IMR-90 (cell line): ENCODE measurements at regions not wholly inside any gene's neighbourhood (a gene's known extent, or its start where the extent isn't known, plus 50 kb on each side); places are given as distances from the start of the nearest gene placed in this dataset.
"Not testable (repeated sequence)": the region's sequence is repeated elsewhere in the genome, so short reads cannot be mapped to it uniquely, and the experiment has no call there.

ENCODE experiments used
- ATAC-seq: fragments of 200-7000 bp; cut with Tn5 transposase; 2 replicates; pipeline ENCODE4 v1.9.1; 2020; ENCODE audit warnings: low read depth, mild to moderate bottlenecking, moderate library complexity
- BruUV-seq: library from RNA; stranded (reverse); fragments of 400-500 nt; replicated peaks from 2 replicates; lab custom pipeline; 2021; lab: Mats Ljungman, UMichigan
- CTCF ChIA-PET: fragments of 300-600 bp; formaldehyde crosslinking; extraction: SDS; loops from one replicate; lab custom pipeline; 2021; ENCODE audit warnings: antibody characterized with exemption; lab: Yijun Ruan, JAX
- POLR2A ChIA-PET: fragments of 300-600 bp; sonication (Branson Sonifier 250); formaldehyde crosslinking; loops from one replicate; lab custom pipeline; 2022; ENCODE audit warnings: antibody characterized with exemption; ENCODE audit not compliant: unreplicated experiment; lab: Charles Lee
- DNase-seq: peaks from one replicate; pipeline ENCODE4 v3.0.0; 2013
- H2AFZ ChIP-seq: replicated peaks from 2 replicates; pipeline ENCODE3; 2013; ENCODE audit warnings: low read length, mild to moderate bottlenecking; ENCODE audit not compliant: poor library complexity
- H2AK5ac ChIP-seq: 2 replicates; pipeline ENCODE4 v1.6.1; 2013; ENCODE audit warnings: low read depth, low read length, inconsistent platforms
- H2AK9ac ChIP-seq: replicated peaks from 2 replicates; pipeline ENCODE3; 2013; ENCODE audit warnings: mild to moderate bottlenecking, low read depth, low read length, moderate library complexity; ENCODE audit not compliant: poor library complexity
- H2BK120ac ChIP-seq: 2 replicates; pipeline ENCODE4 v1.6.1; 2013; ENCODE audit warnings: low read depth, low read length, inconsistent platforms
- H2BK15ac ChIP-seq: 3 replicates; pipeline ENCODE4 v1.6.1; 2013; ENCODE audit warnings: low read depth, low read length, inconsistent platforms
- H2BK20ac ChIP-seq: 2 replicates; pipeline ENCODE4 v1.6.1; 2013; ENCODE audit warnings: low read depth, mild to moderate bottlenecking, inconsistent platforms, low read length, moderate library complexity
- H2BK5ac ChIP-seq: 2 replicates; pipeline ENCODE4 v1.6.1; 2013; ENCODE audit warnings: mild to moderate bottlenecking, low read depth, low read length, inconsistent platforms; ENCODE audit not compliant: poor library complexity, severe bottlenecking
- H3K14ac ChIP-seq: replicated peaks from 2 replicates; pipeline ENCODE4 v1.6.1; 2013; ENCODE audit warnings: low read depth, low read length, inconsistent platforms
- H3K18ac ChIP-seq: 2 replicates; pipeline ENCODE4 v1.6.1; 2013; ENCODE audit warnings: low read depth, low read length, control low read depth
- H3K23ac ChIP-seq: 2 replicates; pipeline ENCODE4 v1.6.1; 2013; ENCODE audit warnings: low read depth, low read length, inconsistent platforms
- H3K27ac ChIP-seq: 2 replicates; pipeline ENCODE4 v1.5.1; 2013; ENCODE audit warnings: mild to moderate bottlenecking, control low read depth, low read length; ENCODE audit not compliant: insufficient read depth
- H3K27me3 ChIP-seq: 2 replicates; pipeline ENCODE4 v1.6.1; 2013; ENCODE audit warnings: low read length; ENCODE audit not compliant: control insufficient read depth, insufficient read depth
- H3K36me3 ChIP-seq: 2 replicates; pipeline ENCODE4 v1.6.1; 2013; ENCODE audit warnings: low read length, mixed read lengths; ENCODE audit not compliant: control insufficient read depth, insufficient read depth
- H3K4ac ChIP-seq: 2 replicates; pipeline ENCODE4 v1.6.1; 2013; ENCODE audit warnings: low read depth, low read length, inconsistent platforms
- H3K4me1 ChIP-seq: 2 replicates; pipeline ENCODE4 v1.6.1; 2013; ENCODE audit warnings: low read length, mixed read lengths; ENCODE audit not compliant: control insufficient read depth, insufficient read depth
- H3K4me2 ChIP-seq: 2 replicates; pipeline ENCODE4 v1.6.1; 2013; ENCODE audit warnings: low read depth, mild to moderate bottlenecking, control low read depth, low read length, moderate library complexity
- H3K4me3 ChIP-seq: 2 replicates; pipeline ENCODE4 v1.5.1; 2013; ENCODE audit warnings: low read depth, mild to moderate bottlenecking, control low read depth, low read length, moderate library complexity; ENCODE audit not compliant: insufficient read depth
- H3K56ac ChIP-seq: 2 replicates; pipeline ENCODE4 v1.6.1; 2013; ENCODE audit warnings: low read length, inconsistent platforms; ENCODE audit not compliant: insufficient read depth; ENCODE audit errors: extremely low read depth
- H3K79me1 ChIP-seq, 2 experiments: 2 replicates each; pipeline ENCODE4 v1.6.1; 2013; ENCODE audit warnings: low read length in 2 of 2, inconsistent platforms in 1 of 2, low read depth in 1 of 2
- H3K9ac ChIP-seq: 2 replicates; pipeline ENCODE4 v1.6.1; 2013; ENCODE audit warnings: low read depth, low read length, control low read depth
- H3K9me1 ChIP-seq: 2 replicates; pipeline ENCODE4 v1.6.1; 2013; ENCODE audit warnings: low read length, inconsistent platforms; ENCODE audit not compliant: insufficient read depth
- H3K9me3 ChIP-seq: 2 replicates; pipeline ENCODE4 v1.6.1; 2013; ENCODE audit warnings: low read length; ENCODE audit not compliant: control insufficient read depth, insufficient read depth
- H4K20me1 ChIP-seq: 2 replicates; pipeline ENCODE4 v1.6.1; 2013; ENCODE audit warnings: low read length, inconsistent platforms; ENCODE audit not compliant: insufficient read depth
- H4K5ac ChIP-seq: 2 replicates; pipeline ENCODE4 v1.6.1; 2013; ENCODE audit warnings: mild to moderate bottlenecking, low read depth, low read length, control low read depth
- H4K8ac ChIP-seq, 2 experiments: 2 replicates each; pipeline ENCODE4 v1.6.1; 2013; ENCODE audit warnings: low read depth in 2 of 2, low read length in 2 of 2, control low read depth in 1 of 2, inconsistent platforms in 1 of 2
- H4K91ac ChIP-seq: 2 replicates; pipeline ENCODE4 v1.6.1; 2013; ENCODE audit warnings: low read depth, low read length, inconsistent platforms; ENCODE audit not compliant: insufficient read depth
- WGBS, 2 experiments: methylation state at CpG; one replicate each; pipeline versions ENCODE4 v1.1.5 to v1.1.7; 2013; ENCODE audit warnings: missing lambda C conversion rate in 2 of 2; ENCODE audit not compliant: insufficient read length in 1 of 2; ENCODE audit errors: extremely low coverage in 2 of 2; 5-methylcytosine and 5-hydroxymethylcytosine counted together
- dilution Hi-C: fragments of 300-500 bp; cut with HindIII; formaldehyde crosslinking; loops from one replicate; pipeline ENCODE4 v1.14.3; 2018; ENCODE audit warnings: low sequenced_read_pairs; ENCODE audit not compliant: unreplicated experiment
- in situ Hi-C: fragments of 300-500 bp; cut with MboI; formaldehyde crosslinking; loops from 3 replicates; pipeline ENCODE4 v1.14.3; 2019; ENCODE audit warnings: low sequenced_read_pairs, inconsistent platforms, mixed read lengths
- intact Hi-C: fragments of 100-400 bp; cut with micrococcal nuclease; formaldehyde crosslinking; loops from 2 replicates; pipeline ENCODE4 v1.10.0; 2022

DNA sequence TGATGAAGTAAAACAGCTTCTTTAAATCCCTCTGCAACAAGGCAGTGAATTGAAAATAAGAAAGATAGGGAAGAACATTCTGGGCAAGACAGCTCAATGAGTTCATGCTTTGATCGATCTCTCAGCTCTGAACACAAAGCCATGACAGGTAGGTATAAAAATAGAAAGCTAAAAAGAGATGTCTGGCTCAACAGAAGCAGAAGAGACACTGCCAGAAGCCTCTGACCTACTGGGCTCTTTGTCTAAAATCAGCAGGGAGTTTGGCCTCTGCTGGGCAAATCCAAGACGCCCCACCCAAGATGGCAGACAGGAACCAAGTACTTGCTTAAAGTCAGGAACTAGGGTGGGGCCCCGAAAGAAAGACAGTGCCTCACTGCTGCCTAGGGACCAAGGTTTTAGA is 2684.1 kb upstream of the TPTE start:
- ATAC-seq, intact Hi-C loops: not testable (repeated sequence)
- no CpG with 5 or more reads among the region's 3 CpGs for WGBS, 2 experiments

DNA sequence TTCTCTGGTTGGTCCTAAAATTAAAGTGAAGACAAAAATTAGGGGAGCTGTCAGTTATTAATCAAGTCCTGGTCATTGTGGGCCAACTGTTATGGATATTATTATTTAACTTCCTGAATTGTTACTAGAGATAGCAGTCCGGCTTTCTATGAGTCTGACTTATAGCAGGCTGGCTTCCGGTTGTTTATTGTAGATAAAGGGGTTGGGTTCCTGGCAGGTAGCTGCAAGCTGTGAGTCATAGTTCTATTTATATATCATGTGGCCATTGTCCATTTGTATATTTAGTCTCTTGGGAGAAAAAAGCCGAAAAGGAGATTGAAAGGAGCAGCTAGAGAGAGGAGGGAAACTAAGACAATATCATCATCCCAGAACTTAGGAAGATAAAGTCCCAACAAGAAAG is 2668.0 kb upstream of the TPTE start:
- no CpG with 5 or more reads among the region's 3 CpGs for WGBS, 2 experiments
- H2BK20ac ChIP-seq, in situ Hi-C loops: not testable (repeated sequence)

More for the DNA sequence above, 2684.1 kb upstream of the TPTE start:
- H3K23ac ChIP-seq, H2AK5ac ChIP-seq, BruUV-seq, CTCF ChIA-PET, H2BK5ac ChIP-seq, H3K4me1 ChIP-seq, H3K9me3 ChIP-seq, H3K4ac ChIP-seq, H3K56ac ChIP-seq, H2BK15ac ChIP-seq, H3K4me3 ChIP-seq, H3K27ac ChIP-seq, H2AK9ac ChIP-seq, H2AFZ ChIP-seq, POLR2A ChIA-PET, H3K79me1 ChIP-seq, H3K4me2 ChIP-seq, H3K9ac ChIP-seq, H2BK20ac ChIP-seq, DNase-seq, H4K20me1 ChIP-seq, H4K8ac ChIP-seq, H4K5ac ChIP-seq, H3K18ac ChIP-seq, in situ Hi-C loops, H2BK120ac ChIP-seq, H3K36me3 ChIP-seq, dilution Hi-C loops, H3K27me3 ChIP-seq, H4K91ac ChIP-seq, H3K9me1 ChIP-seq, H3K14ac ChIP-seq: not testable (repeated sequence)

More for the DNA sequence above, 2668.0 kb upstream of the TPTE start:
- H4K8ac ChIP-seq, DNase-seq, H2BK15ac ChIP-seq, H3K4me3 ChIP-seq, H3K23ac ChIP-seq, H3K4ac ChIP-seq, H2BK5ac ChIP-seq, H3K27ac ChIP-seq, H3K9me3 ChIP-seq, intact Hi-C loops, H3K56ac ChIP-seq, H3K4me1 ChIP-seq, CTCF ChIA-PET, H2AFZ ChIP-seq, H3K18ac ChIP-seq, H3K27me3 ChIP-seq, ATAC-seq, H2BK120ac ChIP-seq, POLR2A ChIA-PET, dilution Hi-C loops, H3K9ac ChIP-seq, H4K5ac ChIP-seq, H2AK9ac ChIP-seq, H3K9me1 ChIP-seq, H4K91ac ChIP-seq, H3K36me3 ChIP-seq, H3K79me1 ChIP-seq, H3K4me2 ChIP-seq, H2AK5ac ChIP-seq, H4K20me1 ChIP-seq, H3K14ac ChIP-seq, BruUV-seq: not testable (repeated sequence)
